ENCODE measurements at regions not wholly inside any gene's neighbourhood (a gene's known extent, or its start where the extent isn't known, plus 50 kb on each side); places are given as distances from the start of the nearest gene placed in this dataset.
A peak's percentile ranks its signal among the peaks of the same experiment; 100 is the strongest.
"Not testable (repeated sequence)": the region's sequence is repeated elsewhere in the genome, so short reads cannot be mapped to it uniquely, and the experiment has no call there.

GRCh38 chr11:25615069-25615468 lies 716.9 kb upstream of the ANO3 start:
- DNase-seq, result no peak

DNA sequence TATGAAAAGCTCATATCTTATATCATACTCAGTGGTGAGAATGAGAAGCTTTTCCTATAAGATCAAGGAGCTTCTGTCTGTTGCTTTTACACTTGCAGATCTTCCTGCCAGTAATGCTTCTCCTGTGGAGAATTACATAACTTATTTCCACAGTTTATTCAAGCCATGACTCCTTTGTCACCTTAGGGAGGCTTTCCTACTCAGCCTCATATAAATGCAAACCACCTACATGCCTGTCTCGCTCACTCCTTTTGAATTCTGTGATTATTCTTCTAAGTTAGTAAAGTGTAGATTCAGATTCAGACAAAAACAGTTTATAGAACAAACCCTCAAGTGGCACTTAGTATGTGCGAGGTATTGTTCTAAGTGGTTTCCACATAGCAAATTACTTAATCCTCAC lies 716.1 kb upstream of the ANO3 start:
- DNase-seq, result no peak

- no peak for DNase-seq
Measured at GRCh38 chr11:25625094-25625493, 706.8 kb upstream of the ANO3 start.

- no peak for DNase-seq
Measured at GRCh38 chr11:25628030-25628429, 703.9 kb upstream of the ANO3 start.

- no peak for DNase-seq
Measured at GRCh38 chr11:25633230-25633629, 698.7 kb upstream of the ANO3 start.

DNA sequence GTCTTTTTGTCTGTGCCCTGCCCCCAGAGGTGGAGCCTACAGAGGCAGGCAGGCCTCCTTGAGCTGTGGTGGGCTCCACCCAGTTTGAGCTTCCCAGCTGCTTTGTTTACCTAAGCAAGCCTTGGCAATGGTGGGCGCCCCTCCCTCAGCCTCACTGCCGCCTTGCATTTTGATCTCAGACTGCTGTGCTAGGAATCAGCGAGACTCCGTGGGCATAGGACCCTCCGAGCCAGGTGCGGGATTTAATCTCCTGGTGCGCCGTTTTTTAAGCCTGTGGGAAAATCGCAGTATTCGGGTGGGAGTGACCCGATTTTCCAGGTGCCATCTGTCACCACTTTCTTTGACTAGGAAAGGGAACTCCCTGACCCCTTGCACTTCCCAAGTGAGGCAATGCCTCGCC lies 682.7 kb upstream of the ANO3 start:
- not testable (repeated sequence) for DNase-seq

DNA sequence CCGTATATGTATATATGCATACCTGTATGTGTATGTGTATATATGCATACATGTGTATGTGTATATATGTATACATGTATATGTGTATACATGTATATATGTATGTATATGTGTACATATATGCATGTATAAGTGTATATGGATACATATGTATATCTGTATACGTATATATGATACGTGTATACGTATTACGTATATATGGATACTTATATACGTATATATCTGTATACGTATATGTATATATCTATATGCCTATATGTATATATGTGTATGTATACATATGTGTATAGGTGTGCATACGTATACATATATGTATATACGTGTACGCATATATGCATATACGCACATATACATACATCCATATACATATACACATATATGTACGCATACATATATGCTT lies 681.6 kb upstream of the ANO3 start:
- DNase-seq, result no peak

DNA sequence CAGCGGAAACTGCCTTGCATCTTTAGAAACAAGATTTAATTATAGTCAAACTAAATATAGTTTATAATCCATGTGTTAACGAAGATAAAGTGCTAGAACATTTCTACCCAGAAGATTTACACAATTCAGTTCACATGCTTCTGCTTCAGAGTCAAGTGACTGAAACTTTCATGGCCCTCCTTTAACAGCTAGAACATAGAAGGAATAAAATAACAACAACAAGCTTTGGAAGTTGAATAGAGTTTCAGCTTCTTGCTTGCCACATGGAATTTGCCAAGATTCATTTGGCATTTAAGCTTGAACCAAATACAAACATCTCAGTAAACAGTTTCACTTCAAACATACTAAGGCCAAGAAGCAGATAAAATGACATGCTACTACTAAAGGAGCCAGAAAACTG lies 676.3 kb upstream of the ANO3 start:
- DNase-seq, result no peak

DNA sequence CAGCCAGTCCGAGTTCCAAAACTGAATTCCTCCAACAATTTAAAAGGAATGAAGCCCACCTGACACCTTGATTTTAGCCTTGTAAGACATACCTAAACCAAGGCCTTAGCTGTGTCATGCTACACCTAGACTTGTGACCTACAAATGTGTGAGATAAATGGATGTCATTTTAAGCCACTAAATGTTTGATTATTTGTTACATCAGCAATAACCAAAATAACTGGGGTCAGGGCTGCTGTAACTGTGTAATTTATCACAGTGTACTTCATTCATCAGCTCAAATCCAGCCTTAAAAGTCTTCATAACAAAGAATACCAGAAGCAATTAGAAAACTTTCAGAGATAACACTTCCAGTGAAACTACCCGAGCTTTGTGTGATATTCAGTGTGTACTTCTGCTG lies 673.0 kb upstream of the ANO3 start:
- DNase-seq, result no peak

- DNase-seq, result no peak
Measured at GRCh38 chr11:25659706-25660105, 672.2 kb upstream of the ANO3 start.

- no peak for DNase-seq
Measured at GRCh38 chr11:25667871-25668270, 664.1 kb upstream of the ANO3 start.

- no peak for DNase-seq
Measured at GRCh38 chr11:25691959-25692358, 640.0 kb upstream of the ANO3 start.

DNA sequence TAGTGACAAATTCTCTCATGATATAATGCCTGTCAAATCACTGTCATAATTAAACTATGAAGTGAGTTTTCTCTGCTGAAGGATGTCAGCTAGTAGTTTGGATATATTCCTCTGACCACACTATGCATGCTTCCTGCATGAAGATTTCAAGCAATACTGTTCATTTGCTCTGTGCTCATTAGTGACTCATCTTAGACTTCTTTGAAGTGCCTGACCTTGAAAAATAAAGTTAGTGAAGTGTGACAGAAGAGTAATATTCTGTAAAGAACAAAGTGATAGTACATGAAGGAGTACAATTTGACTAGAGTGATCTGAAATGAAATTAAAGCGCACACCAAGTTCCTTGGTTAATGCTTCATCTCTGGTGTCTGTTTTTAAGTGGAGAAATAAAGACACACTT lies 629.5 kb upstream of the ANO3 start:
- DNase-seq, result no peak

DNA sequence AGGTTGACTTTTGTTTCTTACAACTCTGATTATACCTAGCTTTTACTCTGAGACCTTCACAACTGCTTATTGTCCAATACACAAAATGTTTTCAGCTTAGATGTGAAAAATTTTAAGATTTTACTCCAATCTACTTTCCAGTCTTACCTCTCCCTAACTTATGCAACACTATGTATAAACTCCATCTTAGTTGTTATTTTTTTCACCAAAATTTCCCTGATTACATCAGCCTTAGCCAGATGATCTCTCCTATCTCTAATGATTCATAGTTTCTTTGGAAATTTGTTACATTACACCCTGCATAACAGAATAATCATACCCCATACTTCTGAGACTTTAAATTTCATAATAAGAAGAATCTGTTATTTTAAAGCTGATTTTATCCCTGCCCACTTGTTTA lies 621.0 kb upstream of the ANO3 start:
- no peak for DNase-seq

GRCh38 chr11:25727944-25728343 lies 604.0 kb upstream of the ANO3 start:
- DNase-seq, result no peak

- no peak for DNase-seq
Measured at GRCh38 chr11:25730230-25730629, 601.7 kb upstream of the ANO3 start.

- DNase-seq, result peak; percentile 3
Measured at GRCh38 chr11:25733777-25734176, 598.2 kb upstream of the ANO3 start.

GRCh38 chr11:25734591-25735211 lies 597.2 kb upstream of the ANO3 start:
- DNase-seq, result peak; percentile 23

- DNase-seq, result no peak
Measured at GRCh38 chr11:25737071-25737675, 594.8 kb upstream of the ANO3 start.

DNA sequence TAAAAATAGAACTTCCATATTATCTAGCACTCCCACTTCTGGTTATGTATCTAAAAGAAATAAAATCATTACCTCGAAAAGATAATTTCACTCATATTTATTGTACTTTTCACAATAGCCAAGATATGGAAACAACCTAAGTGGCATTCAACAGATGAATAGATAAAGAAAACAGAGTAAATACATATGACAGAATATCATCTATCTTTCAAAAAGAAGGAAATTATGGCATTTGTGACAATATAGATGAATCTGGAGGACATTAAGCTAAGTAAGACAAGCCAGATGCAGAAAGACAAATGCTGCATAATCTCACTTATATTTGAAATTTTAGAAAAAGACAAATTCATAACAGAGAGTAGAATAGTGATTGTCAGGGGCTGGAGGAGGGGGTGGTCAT lies 590.0 kb upstream of the ANO3 start:
- DNase-seq, result no peak

DNA sequence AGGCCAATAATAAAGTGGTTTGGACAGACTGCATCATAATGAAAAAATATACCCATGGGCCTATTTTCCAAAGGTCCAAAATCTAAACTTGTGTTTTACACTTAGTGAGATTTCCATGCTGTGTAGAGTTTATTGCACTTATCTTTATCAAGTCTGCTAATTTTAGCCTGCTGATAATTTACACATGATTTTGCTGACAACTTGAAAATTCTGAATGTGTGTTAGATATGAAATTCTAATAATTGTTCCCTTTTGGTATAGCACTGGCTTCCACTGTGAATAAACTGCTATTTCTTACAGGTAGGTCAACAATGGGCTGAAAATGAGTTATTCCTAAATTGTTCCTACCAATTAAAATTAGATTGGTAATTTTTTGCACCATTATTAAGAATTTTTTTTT lies 589.1 kb upstream of the ANO3 start:
- DNase-seq, result no peak

GRCh38 chr11:25755381-25755780 lies 576.5 kb upstream of the ANO3 start:
- no peak for DNase-seq

GRCh38 chr11:25755918-25756584 lies 575.9 kb upstream of the ANO3 start:
- DNase-seq, result no peak
